ENCODE measurements at regions not wholly inside any gene's neighbourhood (a gene's known extent, or its start where the extent isn't known, plus 50 kb on each side); places are given as distances from the start of the nearest gene placed in this dataset.
"Not testable (repeated sequence)": the region's sequence is repeated elsewhere in the genome, so short reads cannot be mapped to it uniquely, and the experiment has no call there.

DNA sequence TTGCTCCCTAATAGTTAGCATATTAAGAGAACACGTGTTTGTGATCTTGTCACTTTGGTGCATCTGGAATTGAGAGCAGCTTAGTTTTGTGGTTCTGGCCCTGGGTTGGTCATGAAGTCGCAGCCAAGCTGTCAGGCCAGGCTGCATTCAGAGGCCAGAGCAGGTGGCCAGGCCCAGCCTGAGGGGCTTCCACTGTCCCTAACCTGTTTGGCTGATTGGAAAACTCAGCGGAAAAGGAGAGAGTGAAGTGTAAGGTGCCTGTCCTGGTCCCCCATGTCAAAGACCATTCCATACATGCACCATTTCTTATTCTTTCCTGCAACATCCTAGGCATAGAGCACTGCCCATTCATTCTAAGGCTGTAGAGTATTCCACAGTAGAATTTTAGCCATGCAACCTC lies 111.5 kb upstream of the IGLL5 start:
- DNase-seq (ENCODE audit: low read depth in 2 of 2), result no peak

GRCh38 chr22:22779213-22779612 lies 108.4 kb upstream of the IGLL5 start:
- no peak for DNase-seq (ENCODE audit: low read depth in 2 of 2)

GRCh38 chr22:22783575-22783974 lies 104.0 kb upstream of the IGLL5 start:
- DNase-seq (ENCODE audit: low read depth in 2 of 2), result no peak

DNA sequence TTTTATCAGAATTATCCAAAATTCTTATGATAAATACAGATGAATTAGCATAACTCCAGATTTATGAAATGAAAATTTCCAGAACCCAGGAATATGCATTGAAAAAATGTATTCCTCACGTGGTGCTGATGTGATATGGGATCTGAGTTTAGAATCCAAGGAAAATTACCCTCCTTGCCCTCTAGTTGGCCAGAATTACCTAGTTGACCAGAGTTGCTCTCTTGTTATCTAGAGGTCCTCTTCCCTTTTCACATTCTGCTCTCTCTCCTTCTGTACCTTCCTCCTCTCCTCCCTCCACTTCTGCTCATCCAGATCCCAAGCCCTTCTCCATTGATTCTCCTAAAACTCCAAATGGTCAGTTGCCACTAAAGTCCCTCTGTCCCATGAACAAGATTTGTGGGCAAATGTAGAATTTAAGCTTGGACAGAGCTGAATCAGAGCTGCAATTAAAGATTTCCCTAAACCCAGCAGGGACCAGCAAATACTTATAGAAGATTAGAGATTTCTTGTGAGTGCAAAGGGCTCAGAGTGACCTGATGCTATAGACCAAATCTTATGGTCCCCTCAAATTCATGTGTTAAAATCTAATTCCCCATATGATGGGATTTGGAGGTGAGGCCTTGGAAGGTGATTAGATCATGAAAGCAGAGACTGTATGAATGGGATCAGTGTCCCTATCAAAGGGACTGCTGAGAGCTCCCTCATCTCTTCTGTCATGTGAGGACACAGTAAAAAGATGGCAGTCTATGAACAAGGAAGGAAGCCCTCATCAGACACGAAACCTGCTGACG lies 103.2 kb upstream of the IGLL5 start:
- no peak for DNase-seq (ENCODE audit: low read depth in 2 of 2)

DNA sequence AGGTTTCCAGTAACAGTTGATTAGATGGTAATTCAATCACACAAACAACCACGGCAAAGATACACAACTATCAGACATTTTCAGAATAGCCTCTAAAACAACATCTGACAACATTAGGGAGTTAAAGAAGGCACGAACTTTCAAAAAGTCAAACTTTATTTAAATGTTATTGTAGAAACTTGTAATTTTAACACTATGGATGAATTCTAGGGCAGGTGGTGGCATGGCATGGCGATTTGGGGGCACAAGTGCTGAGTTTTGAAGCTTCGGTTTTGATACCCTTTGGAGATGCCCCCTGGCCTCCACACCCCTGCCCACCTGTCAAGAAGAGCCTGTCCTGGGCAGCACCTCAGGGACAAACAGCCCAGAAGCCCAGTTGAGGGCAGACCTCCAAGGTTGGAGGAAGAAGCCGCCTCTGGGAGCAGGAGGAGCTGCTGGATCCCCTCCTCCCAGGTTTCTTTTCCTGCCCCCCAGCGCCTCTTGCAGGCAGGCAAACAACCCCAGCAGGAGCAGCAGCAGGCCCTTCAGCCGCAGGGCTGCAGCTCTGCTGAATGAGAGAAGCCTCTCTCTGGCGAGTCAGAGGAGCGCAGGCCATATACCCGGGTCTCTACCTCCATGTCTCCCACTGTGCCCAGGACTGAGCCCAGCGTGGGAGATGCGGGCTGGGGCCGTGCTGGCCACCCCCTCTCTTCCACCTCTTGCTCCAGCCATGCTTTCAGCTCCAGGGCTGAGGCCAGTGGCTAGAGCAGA lies 102.1 kb upstream of the IGLL5 start:
- no peak for DNase-seq (ENCODE audit: low read depth in 2 of 2)

GRCh38 chr22:22786301-22787115 lies 101.1 kb upstream of the IGLL5 start:
- DNase-seq (ENCODE audit: low read depth in 2 of 2), result no peak

GRCh38 chr22:22787151-22787550 lies 100.5 kb upstream of the IGLL5 start:
- no peak for DNase-seq (ENCODE audit: low read depth in 2 of 2)

GRCh38 chr22:22787786-22788459 lies 99.7 kb upstream of the IGLL5 start:
- DNase-seq (ENCODE audit: low read depth in 2 of 2), result peak; percentile 27 to 40

- DNase-seq (ENCODE audit: low read depth in 2 of 2), result no peak
Observed at GRCh38 chr22:22788460-22789037, 99.1 kb upstream of the IGLL5 start.

DNA sequence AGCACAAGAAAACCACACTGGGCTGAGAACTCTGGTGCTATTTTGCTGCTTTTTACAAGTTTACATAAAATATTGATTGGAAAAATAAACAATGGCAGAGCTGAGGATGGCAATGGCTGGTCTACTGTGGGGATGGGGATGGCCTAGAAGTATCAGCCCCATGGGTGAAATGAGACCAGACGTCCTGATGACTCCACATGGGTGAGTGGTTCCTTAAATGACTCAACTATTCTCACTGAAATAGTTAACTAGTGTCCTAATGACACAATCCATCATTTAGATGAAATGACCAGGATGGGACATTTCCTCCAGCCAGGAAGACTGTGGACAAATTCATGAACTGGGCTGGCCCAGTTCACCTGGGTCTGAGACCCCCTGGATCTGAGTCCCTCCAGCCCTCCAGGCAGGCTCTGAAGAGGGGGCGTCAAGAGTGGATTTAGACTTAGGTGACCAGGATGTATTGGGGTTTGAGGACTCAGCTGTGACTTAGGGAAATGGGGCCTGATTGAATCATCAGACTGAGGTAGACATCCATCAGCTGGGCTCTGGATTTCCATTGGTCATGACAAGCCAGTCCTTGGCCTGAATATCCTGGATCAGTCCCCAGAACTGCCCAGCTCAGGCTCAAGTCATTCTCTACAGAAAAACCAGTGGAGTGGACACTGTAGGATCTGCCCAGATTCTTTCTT lies 98.2 kb upstream of the IGLL5 start:
- no peak for DNase-seq (ENCODE audit: low read depth in 2 of 2)

- no peak for DNase-seq (ENCODE audit: low read depth in 2 of 2)
Observed at GRCh38 chr22:22789922-22790845, 97.4 kb upstream of the IGLL5 start.

DNA sequence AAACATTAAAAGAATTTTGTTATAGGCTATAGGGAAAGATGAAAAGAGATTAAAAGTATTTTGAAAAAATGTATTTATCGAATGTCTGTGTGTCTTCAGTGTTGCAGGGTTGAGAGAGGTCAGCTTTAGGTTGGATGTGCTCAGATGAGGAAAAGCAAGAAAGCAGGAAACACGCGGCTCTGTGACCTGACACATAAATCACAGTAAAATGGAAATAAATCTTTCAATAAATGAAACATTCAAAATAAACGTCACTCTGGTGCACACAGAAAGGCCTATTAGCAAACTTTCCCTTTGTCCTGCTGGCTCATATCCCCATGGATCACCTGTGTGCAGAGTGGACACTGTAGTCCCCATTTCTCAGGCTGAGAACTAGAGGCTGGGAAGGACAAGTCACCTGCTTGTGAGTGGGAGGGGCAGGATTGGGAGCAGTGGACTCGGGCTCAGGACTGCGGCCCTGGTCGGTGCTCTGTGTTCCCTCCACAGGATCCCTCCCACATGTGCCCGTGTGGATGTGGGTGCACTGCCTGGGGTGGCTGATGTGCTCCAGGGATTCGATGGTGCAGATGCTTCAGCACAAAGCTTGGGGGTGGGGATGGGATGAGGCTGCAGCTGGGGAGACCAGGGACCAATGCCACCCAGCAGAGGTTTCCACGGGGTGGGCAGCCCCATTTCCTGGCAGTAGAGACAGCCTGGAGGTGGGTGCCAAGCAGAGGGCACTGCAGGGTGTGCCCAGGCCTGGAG lies 96.0 kb upstream of the IGLL5 start:
- DNase-seq (ENCODE audit: low read depth in 2 of 2), result no peak

GRCh38 chr22:22792205-22792786 lies 95.3 kb upstream of the IGLL5 start:
- not testable (repeated sequence) for DNase-seq (ENCODE audit: low read depth in 2 of 2)

GRCh38 chr22:22795639-22796038 lies 92.0 kb upstream of the IGLL5 start:
- DNase-seq (ENCODE audit: low read depth in 2 of 2), result not testable (repeated sequence)

DNA sequence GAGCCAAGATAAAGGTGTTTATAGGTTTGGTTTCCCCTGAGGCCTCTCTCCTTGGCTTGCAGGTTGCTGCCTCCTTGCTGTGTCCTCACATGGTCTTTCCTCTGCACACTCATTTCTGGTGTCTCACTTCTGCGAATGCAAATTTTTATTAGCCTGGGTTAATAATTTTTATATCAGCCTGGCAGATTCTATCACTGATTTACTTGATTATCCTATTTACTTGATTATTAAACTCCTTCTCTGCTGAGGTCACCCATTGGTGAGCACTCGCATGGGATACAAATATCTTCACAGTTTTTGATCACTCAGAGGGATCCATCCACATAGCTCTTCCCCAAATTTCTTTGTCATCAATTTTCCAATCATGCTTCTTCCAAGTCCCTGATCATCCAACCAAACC lies 90.9 kb upstream of the IGLL5 start:
- DNase-seq (ENCODE audit: low read depth in 2 of 2), result no peak

- no peak for DNase-seq (ENCODE audit: low read depth in 2 of 2)
Observed at GRCh38 chr22:22798232-22798616, 89.4 kb upstream of the IGLL5 start.

GRCh38 chr22:22798716-22799115 lies 88.9 kb upstream of the IGLL5 start:
- DNase-seq (ENCODE audit: low read depth in 2 of 2), result no peak

GRCh38 chr22:22799561-22799960 lies 88.1 kb upstream of the IGLL5 start:
- no peak for DNase-seq (ENCODE audit: low read depth in 2 of 2)

DNA sequence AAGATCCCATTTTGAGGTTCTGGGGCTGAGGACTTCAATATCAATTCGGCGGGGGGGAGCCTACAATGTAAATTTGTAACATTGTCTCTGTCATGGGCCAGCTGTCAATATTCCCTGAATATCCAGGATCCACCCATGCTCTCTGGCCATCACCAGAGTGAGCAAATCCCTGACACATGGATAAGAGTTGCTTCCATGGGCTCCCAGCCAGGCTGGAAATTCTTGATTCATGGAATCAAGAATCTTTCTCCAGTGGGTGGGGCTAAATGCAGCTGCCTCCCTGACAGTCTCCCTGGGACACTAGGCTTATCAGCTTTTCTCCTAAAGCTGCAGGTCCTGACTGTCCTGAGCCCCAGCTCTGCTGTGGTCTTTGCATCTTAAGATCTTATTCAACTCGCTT lies 86.9 kb upstream of the IGLL5 start:
- DNase-seq (ENCODE audit: low read depth in 2 of 2), result no peak

All from stimulated activated CD8-positive, alpha-beta memory T cell treated with anti-CD3 and anti-CD28 coated beads, Interleukin-7, amount 100 ng/mL, for 4 hours (primary cell).